ENCODE measurements at regions not wholly inside any gene's neighbourhood (a gene's known extent, or its start where the extent isn't known, plus 50 kb on each side); places are given as distances from the start of the nearest gene placed in this dataset.

GRCh38 chr1:229973297-229973612 is 93.8 kb upstream of the GALNT2 start:
- no peak overlapping the region for H3K4me3 Mint-ChIP-seq
- CTCF ChIA-PET, result no interaction called here

DNA sequence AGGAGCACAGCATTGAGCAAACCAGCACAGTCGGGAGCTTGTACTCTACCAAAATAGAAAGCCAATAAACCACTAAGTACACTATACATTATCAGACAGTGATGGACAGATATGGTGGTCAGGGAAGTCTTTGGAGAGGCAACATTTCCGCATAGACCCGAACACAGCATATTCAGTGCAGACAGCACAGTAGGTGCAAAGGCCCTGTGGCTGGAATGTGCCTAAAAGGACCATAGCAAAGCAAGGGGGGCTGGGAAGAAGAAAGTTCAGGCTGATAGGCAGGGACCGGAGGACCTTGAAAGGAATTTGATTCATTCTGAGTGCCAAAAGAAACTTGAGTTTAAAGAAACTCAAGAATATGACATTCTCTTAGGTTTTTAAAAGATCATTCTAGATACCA is 92.0 kb upstream of the GALNT2 start:
- H3K27ac Mint-ChIP-seq, result no peak overlapping the region
- ChIA-PET CTCF (no interaction called here), POLR2A (no interaction called here)
- ATAC-seq, result no peak
- H3K36me3 Mint-ChIP-seq (ENCODE audit: low read depth), result no peaks in the 10 kb centered on the region
- no peak overlapping the region for H3K4me3 Mint-ChIP-seq
- TF ChIP-seq, protein P1, sequence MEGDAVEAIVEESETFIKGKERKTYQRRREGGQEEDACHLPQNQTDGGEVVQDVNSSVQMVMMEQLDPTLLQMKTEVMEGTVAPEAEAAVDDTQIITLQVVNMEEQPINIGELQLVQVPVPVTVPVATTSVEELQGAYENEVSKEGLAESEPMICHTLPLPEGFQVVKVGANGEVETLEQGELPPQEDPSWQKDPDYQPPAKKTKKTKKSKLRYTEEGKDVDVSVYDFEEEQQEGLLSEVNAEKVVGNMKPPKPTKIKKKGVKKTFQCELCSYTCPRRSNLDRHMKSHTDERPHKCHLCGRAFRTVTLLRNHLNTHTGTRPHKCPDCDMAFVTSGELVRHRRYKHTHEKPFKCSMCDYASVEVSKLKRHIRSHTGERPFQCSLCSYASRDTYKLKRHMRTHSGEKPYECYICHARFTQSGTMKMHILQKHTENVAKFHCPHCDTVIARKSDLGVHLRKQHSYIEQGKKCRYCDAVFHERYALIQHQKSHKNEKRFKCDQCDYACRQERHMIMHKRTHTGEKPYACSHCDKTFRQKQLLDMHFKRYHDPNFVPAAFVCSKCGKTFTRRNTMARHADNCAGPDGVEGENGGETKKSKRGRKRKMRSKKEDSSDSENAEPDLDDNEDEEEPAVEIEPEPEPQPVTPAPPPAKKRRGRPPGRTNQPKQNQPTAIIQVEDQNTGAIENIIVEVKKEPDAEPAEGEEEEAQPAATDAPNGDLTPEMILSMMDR (IDR thresholded peaks at IDR 0.05), result no peak
- DNase-seq, result no peak
- intact Hi-C loops (cut with micrococcal nuclease), result no loop called here
- H3K9me3 Mint-ChIP-seq, result peaks cover 8% of the 10 kb centered on the region
- peaks cover 9% of the 10 kb centered on the region for H3K27me3 Mint-ChIP-seq
- no peaks in the 10 kb centered on the region for H3K4me1 Mint-ChIP-seq (ENCODE audit: low read depth)

More at GRCh38 chr1:229973297-229973612, 93.8 kb upstream of the GALNT2 start:
- Mint-ChIP-seq H3K36me3 (ENCODE audit: low read depth) (no peaks in the 10 kb centered on the region), H3K4me1 (ENCODE audit: low read depth) (no peaks in the 10 kb centered on the region), H3K27ac (no peak overlapping the region), H3K27me3 (peaks cover 7% of the 10 kb centered on the region), H3K9me3 (peaks cover 8% of the 10 kb centered on the region)
- intact Hi-C loops (cut with micrococcal nuclease), result no loop called here
- ATAC-seq (no peak), DNase-seq (no peak)
- POLR2A ChIA-PET, result no interaction called here
- TF ChIP-seq, protein P1 (IDR thresholded peaks at IDR 0.05), result no peak

DNA sequence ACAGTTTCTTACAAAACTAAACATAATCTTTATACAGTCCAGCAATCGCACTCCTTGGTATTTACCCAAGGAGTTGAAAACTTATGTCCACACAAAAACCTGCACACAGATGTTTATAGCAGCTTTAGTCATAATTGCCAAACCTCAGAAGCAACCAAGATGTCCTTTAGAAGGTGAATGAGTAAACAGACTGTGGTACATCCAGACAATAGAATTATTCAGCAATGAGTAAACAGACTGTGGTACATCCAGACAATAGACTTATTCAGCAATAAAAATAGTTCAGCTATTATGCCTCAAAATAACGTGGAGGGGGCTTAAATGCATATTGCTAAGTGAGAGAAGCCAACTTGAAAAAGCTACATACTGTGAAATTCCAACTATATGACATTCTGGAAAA is 87.0 kb upstream of the GALNT2 start:
- DNase-seq (no peak), ATAC-seq (no peak)
- no peaks in the 10 kb centered on the region for H3K36me3 Mint-ChIP-seq (ENCODE audit: low read depth)
- ChIA-PET POLR2A (no interaction called here), CTCF (no interaction called here)
- intact Hi-C loops (cut with micrococcal nuclease), result no loop called here
- H3K27ac Mint-ChIP-seq, result no peak overlapping the region
- TF ChIP-seq, protein P1 (IDR thresholded peaks at IDR 0.05), result no peak
- no peak overlapping the region for H3K4me3 Mint-ChIP-seq
- no peaks in the 10 kb centered on the region for H3K4me1 Mint-ChIP-seq (ENCODE audit: low read depth)
- peaks cover 10% of the 10 kb centered on the region for H3K27me3 Mint-ChIP-seq
- peaks cover 8% of the 10 kb centered on the region for H3K9me3 Mint-ChIP-seq

GRCh38 chr1:229981736-229982135 is 85.3 kb upstream of the GALNT2 start:
- H3K27ac Mint-ChIP-seq, result no peak overlapping the region
- H3K9me3 Mint-ChIP-seq, result no peaks in the 10 kb centered on the region
- no peaks in the 10 kb centered on the region for H3K36me3 Mint-ChIP-seq (ENCODE audit: low read depth)
- H3K4me3 Mint-ChIP-seq, result no peak overlapping the region
- H3K27me3 Mint-ChIP-seq, result peaks cover 8% of the 10 kb centered on the region
- POLR2A ChIA-PET, result no interaction called here
- no peaks in the 10 kb centered on the region for H3K4me1 Mint-ChIP-seq (ENCODE audit: low read depth)
- TF ChIP-seq, protein P1 (IDR thresholded peaks at IDR 0.05), result no peak
- DNase-seq (no peak), ATAC-seq (no peak)
- intact Hi-C loops (cut with micrococcal nuclease), result no loop called here
- CTCF ChIA-PET, result no interaction called here

DNA sequence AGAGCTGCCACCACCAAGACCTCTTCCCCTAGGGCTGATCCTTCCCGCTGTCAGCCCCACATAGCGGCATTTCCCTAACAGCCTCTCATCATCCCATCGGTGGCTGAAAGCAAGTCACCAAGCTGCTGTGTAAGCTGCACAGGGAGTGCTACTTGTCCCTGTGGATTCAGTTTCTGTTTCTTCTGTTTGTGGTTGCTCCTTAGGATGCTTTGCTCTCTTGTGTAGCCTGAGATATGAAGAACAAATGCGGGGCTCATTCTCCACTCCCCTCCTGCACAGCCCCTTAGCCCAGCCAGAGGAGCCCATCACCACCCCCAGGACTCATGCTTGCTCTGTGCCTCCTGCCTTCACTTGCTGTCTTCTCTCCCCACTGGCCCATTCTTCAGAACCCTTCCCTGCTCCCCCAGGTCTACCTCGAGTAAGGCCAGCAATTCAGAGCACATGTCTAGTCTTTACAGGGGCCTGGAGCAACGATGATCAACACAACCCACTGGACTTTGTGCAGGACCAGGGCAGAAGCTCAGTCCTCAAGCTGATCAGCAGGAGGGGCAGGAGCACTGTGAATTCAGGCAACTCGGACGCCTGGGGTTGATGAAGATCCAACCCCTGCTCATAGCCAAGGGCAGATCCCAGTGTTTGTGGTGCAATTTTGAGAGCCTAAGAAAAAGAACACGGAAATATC is 82.6 kb upstream of the GALNT2 start:
- POLR2A ChIA-PET, result no interaction called here
- Mint-ChIP-seq H3K4me1 (ENCODE audit: low read depth) (no peaks in the 10 kb centered on the region), H3K4me3 (no peak overlapping the region), H3K27ac (no peak overlapping the region), H3K9me3 (no peaks in the 10 kb centered on the region), H3K27me3 (peaks cover 4% of the 10 kb centered on the region), H3K36me3 (ENCODE audit: low read depth) (no peaks in the 10 kb centered on the region)
- CTCF ChIA-PET, result no interaction called here
- TF ChIP-seq, protein P1 (IDR thresholded peaks at IDR 0.05), result no peak
- DNase-seq (no peak), ATAC-seq (no peak)
- intact Hi-C loops (cut with micrococcal nuclease), result no loop called here

Measured in activated CD8-positive, alpha-beta T cell treated with anti-CD3 and anti-CD28 coated beads for 36 hours (primary cell).